PFSK-1 (cell line): ENCODE measurements at regions not wholly inside any gene's neighbourhood (a gene's known extent, or its start where the extent isn't known, plus 50 kb on each side); places are given as distances from the start of the nearest gene placed in this dataset.

Experiments
- POLR2AphosphoS5 ChIP-seq: IDR thresholded peaks from 2 replicates; pipeline ENCODE4 v1.6.1; 2012; ENCODE audit warnings: low read depth, mild to moderate bottlenecking, control low read depth, low read length, moderate library complexity
- TF ChIP-seq, protein P1 (sequence below), 2 experiments: IDR thresholded peaks; 2 replicates each; pipeline versions ENCODE4 v1.6.1 to v1.8.0; 2011 to 2012; ENCODE audit warnings: low read depth in 2 of 2, low read length in 2 of 2, control low read depth in 1 of 2, inconsistent platforms in 1 of 2, mild to moderate bottlenecking in 1 of 2, moderate library complexity in 1 of 2; ENCODE audit not compliant: insufficient read depth in 1 of 2

DNA sequence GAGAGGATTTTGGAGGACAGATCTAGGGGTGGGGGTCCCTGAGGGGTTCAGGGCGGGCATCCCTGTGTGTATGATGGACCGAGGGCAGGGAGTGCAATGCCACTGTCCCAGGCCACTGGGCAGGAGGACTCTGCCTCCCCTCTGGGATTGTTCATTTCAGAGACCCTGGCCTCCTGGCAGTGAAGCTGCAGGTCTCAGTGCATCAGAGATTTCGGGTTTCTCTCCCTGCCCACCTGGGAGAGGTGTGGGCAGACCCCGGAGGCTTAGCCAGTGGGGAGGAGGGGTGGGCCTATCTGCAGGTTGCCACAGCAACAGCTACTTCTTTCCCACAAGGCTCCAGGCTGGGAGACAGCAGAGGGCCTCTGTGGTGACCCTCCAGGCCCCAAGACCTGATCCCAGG lies 80.1 kb upstream of the LRPAP1 start:
- TF ChIP-seq, protein P1, sequence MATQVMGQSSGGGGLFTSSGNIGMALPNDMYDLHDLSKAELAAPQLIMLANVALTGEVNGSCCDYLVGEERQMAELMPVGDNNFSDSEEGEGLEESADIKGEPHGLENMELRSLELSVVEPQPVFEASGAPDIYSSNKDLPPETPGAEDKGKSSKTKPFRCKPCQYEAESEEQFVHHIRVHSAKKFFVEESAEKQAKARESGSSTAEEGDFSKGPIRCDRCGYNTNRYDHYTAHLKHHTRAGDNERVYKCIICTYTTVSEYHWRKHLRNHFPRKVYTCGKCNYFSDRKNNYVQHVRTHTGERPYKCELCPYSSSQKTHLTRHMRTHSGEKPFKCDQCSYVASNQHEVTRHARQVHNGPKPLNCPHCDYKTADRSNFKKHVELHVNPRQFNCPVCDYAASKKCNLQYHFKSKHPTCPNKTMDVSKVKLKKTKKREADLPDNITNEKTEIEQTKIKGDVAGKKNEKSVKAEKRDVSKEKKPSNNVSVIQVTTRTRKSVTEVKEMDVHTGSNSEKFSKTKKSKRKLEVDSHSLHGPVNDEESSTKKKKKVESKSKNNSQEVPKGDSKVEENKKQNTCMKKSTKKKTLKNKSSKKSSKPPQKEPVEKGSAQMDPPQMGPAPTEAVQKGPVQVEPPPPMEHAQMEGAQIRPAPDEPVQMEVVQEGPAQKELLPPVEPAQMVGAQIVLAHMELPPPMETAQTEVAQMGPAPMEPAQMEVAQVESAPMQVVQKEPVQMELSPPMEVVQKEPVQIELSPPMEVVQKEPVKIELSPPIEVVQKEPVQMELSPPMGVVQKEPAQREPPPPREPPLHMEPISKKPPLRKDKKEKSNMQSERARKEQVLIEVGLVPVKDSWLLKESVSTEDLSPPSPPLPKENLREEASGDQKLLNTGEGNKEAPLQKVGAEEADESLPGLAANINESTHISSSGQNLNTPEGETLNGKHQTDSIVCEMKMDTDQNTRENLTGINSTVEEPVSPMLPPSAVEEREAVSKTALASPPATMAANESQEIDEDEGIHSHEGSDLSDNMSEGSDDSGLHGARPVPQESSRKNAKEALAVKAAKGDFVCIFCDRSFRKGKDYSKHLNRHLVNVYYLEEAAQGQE (IDR thresholded peaks at IDR 0.05; ENCODE audit: insufficient read depth in 1 of 2, low read depth in 2 of 2, low read length in 2 of 2) = no peak
- TF ChIP-seq POLR2AphosphoS5 = no peak
